LHCN-M2 (cell line): ENCODE measurements at regions not wholly inside any gene's neighbourhood (a gene's known extent, or its start where the extent isn't known, plus 50 kb on each side); places are given as distances from the start of the nearest gene placed in this dataset.

Experiments used
- DNase-seq: peaks from one replicate; pipeline ENCODE4 v3.0.0-alpha.2; 2012; ENCODE audit warnings: low read depth

GRCh38 chr7:123401295-123401694 lies 133.1 kb downstream of the IQUB start:
- DNase-seq, result no peak

DNA sequence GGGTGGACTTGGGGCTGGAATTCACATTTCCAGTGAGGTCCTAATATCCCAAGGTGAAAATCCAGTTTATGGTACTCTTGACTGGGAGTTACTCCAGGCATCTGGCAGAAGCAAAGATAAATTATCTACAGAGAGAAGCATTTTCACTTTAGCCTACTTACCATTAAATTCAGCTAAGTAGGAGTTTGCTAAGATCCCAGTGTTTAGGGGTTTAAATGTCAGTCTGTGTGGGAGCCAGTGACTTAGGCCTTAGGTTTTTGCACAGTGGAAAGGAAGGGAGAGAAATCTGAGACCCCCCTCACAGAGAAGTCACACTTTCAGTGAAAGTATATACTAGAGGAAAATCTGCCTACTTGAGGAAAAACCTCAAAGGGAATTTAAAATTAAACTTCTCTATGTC lies 134.2 kb downstream of the IQUB start:
- DNase-seq, result no peak

DNA sequence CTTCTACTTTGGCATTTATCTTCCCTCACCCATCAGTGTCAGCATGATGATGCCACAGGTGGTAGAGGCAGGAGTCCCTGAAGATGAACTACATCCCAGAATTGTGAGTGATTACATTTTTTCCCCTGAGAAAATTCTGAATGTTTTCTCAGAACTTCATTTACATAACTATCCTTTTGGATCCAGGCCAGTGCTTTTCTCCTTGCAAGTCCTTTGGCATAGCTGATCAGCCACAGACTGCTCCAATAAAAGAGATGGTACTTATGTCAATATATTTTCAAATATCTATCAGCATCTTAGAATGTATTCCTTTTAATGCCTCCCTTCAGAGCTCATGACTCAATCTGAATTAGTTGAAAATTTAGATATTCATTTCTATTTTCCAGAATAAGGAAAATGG lies 135.5 kb downstream of the IQUB start:
- no peak for DNase-seq

- no peak for DNase-seq
These were observed 136.6 kb downstream of the IQUB start for GRCh38 chr7:123397746-123398338.

- no peak for DNase-seq
These were observed 140.8 kb downstream of the IQUB start for GRCh38 chr7:123393623-123394022.

- DNase-seq, result peak; percentile 77
These were observed 162.0 kb downstream of the IQUB start for GRCh38 chr7:123372368-123372767.

- peak; percentile 57 for DNase-seq
These were observed 166.8 kb downstream of the IQUB start for GRCh38 chr7:123367484-123368122.

- DNase-seq, result no peak
These were observed 167.3 kb upstream of the SLC13A1 start for GRCh38 chr7:123367031-123367430.

DNA sequence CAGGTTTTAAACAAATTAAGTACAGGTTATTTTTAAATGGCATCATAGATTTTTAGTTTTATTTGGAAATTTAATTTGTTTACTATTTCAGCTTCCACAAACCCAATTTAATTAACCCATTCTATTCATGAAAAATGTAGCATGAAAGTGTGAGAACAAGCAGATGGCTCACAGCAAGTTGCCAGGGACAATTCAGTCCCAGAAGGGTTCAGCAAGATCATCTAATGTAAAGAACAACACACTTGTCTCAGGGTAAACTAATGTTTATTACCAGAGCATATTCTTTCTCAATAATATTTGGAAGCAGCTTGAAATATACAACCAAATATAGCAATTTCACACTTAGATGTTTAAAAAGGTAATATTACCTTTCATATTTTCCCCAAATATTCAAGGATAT lies 166.9 kb upstream of the SLC13A1 start:
- no peak for DNase-seq

GRCh38 chr7:123360631-123361030 lies 160.9 kb upstream of the SLC13A1 start:
- DNase-seq, result no peak

DNA sequence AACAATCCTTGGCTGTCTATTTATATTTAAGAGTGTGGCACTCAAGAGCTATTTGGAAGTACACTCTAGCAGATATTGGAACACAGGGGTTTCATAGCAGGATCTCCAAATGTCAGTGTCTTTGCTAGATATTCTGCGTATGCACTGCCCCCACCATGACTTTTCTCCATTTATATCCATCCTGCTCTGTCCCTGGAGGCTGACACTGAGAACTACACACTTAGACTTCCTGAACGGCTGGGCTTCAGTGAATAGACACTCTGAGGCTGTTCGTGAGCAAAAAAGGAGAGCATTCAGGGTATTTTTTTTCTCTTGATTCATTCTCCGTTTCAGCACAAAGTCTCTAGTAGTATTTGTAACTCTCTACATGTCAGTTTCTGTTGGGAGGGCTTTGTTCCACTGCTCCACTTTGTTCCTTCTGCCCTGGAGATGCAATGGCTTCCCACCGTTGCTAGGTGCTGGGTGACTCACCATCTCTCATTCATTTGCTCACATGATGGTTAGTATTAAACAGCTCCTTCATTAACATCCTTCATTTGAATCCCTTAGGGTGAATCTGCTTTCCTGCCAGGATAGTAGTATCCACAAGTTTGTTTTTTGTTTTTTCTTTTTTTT lies 155.9 kb upstream of the SLC13A1 start:
- DNase-seq, result peak; percentile 76

DNA sequence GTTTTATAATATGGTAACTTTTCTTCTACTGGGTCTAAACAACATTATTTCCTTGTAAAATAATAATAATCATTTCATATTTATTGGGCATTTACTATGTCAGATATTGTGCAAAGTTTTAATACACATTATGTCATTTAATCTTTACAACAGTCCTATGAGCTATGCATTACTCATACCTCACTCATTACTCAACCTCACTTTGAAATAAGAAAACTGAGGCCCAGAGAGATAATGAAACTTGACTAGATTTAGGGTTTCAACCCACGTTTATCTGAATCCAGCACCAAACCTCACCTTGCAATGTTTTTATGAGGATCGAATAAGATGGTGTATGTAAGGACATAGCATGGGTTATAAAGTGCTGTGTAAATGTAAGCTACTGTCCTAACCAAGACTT lies 153.2 kb upstream of the SLC13A1 start:
- peak; percentile 62 for DNase-seq

- DNase-seq, result peak; percentile 29
These were observed 152.0 kb upstream of the SLC13A1 start for GRCh38 chr7:123351516-123352505.

DNA sequence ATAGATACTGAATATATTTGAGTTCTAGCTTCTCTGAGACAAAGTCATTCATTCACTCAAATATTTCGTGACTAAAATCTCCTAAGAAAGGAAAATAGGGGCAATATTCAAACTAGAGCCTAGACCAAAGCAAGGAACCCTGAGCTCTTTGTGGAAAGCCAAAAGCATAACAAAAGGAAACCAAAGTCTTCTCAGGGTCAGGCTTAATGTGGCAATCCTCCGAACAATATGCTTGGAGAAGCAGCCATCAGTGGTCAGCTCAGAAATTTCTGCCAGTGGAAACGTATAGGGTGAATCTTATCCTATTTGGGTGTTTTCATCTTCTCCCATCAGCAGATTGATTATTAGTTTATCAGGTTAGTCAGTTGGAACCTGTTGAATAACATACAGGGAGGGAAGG lies 151.3 kb upstream of the SLC13A1 start:
- DNase-seq, result no peak

DNA sequence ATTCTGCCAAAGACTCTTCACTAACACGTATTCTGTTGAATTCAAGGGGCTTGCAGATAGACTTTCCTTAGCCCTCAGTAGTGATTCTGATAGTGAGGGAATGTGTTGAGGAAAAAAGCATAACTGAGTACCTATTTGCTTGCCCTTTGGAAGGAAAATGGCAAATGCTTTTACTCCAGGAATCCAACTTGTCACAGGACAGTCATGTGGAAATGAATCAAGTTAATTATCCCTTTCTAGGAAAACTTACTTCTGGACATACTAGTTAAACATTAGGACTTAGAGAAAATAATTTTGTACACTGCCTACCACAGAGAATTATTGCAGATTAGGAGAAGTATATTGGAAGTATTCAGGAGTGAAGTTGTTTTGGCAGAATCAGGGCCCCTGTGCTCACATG lies 148.9 kb upstream of the SLC13A1 start:
- DNase-seq, result no peak

GRCh38 chr7:123346766-123347165 lies 147.0 kb upstream of the SLC13A1 start:
- DNase-seq, result no peak

DNA sequence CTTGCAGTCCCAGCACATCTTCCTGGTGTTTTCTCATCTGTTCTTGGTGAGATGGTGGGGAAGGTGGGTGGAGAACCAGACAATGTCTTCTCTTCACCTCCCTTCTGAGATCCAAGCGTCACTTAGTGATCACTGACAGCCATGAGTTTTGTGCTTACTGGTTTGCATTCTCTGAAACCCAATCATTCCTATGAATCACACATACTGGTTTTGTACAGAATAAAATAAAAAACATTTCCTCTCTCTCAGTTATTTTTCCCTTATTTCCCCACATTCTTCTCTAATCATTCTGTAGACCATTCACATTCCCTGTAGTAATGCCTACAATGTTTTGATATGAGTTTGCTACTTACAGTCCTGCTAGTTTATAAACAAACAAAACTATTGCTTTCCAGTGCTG lies 143.8 kb upstream of the SLC13A1 start:
- peak; percentile 64 for DNase-seq

DNA sequence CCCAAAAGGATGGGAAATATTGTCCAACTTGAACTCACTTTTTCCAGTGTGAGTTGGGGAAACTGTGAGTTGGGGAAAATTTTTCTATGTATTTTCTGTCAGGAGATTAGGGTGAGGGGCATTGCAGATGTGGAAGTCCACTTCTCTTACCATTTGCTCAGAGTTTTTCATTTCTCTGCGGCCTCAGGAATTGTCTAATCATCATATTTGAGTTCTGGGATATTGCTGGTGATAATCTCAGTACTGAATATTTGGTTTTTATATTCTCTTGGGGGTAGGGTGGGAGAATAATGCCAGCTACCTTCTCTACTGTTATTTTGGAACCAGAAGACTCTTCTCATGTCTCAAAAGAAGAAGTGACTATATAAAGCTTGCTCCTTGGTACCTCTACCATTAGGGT lies 141.3 kb upstream of the SLC13A1 start:
- DNase-seq, result no peak

GRCh38 chr7:123338688-123339087 lies 138.9 kb upstream of the SLC13A1 start:
- no peak for DNase-seq

- DNase-seq, result no peak
These were observed 130.3 kb upstream of the SLC13A1 start for GRCh38 chr7:123329988-123330643.

- peak; percentile 31 for DNase-seq
These were observed 127.9 kb upstream of the SLC13A1 start for GRCh38 chr7:123327661-123328060.

DNA sequence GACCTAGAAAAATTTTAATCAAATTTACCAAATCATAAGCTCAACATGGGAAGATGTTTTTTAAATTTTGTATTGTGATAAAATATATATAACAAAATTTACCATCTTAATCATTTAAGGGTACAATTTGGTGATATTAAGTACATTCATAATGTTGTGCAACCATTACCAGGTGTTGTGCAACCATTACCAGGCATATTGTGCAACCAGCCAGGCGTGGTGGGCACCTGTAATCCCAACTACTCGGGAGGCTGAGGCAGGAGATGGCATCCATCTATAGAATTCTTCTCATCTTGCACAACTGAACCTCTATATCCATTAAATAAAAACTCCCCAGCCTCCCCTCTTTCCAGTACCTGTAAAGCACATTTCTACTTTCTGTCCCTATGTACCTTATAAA lies 124.5 kb upstream of the SLC13A1 start:
- no peak for DNase-seq
